H9 (cell line): ENCODE measurements at regions not wholly inside any gene's neighbourhood (a gene's known extent, or its start where the extent isn't known, plus 50 kb on each side); places are given as distances from the start of the nearest gene placed in this dataset.

ENCODE experiments used
- DNase-seq: peaks from one replicate; pipeline ENCODE4 v3.0.0-alpha.2; 2017
- H2AFZ ChIP-seq: one replicate; pipeline ENCODE4 v1.6.1; 2013; ENCODE audit warnings: mild to moderate bottlenecking, low read length, control low read depth, moderate library complexity
- H2AK5ac ChIP-seq: 2 replicates; pipeline ENCODE4 v1.6.1; 2013; ENCODE audit warnings: low read length, control low read depth, mixed read lengths; ENCODE audit not compliant: insufficient read length
- H2BK120ac ChIP-seq: one replicate; pipeline ENCODE4 v1.6.1; 2013; ENCODE audit warnings: low read depth, mild to moderate bottlenecking, low read length, control low read depth, inconsistent platforms; ENCODE audit not compliant: poor library complexity, severe bottlenecking
- H2BK12ac ChIP-seq: 2 replicates; pipeline ENCODE4 v1.6.1; 2013; ENCODE audit warnings: low read length, control low read depth, mixed read lengths, low read depth; ENCODE audit not compliant: insufficient read length
- H2BK15ac ChIP-seq: 2 replicates; pipeline ENCODE4 v1.6.1; 2013; ENCODE audit warnings: low read depth, low read length, control low read depth
- H2BK20ac ChIP-seq: one replicate; pipeline ENCODE4 v1.6.1; 2013; ENCODE audit warnings: low read depth, mild to moderate bottlenecking, low read length, control low read depth, inconsistent platforms; ENCODE audit not compliant: poor library complexity, severe bottlenecking
- H2BK5ac ChIP-seq: 2 replicates; pipeline ENCODE4 v1.6.1; 2013; ENCODE audit warnings: low read length, control low read depth, mixed read lengths; ENCODE audit not compliant: insufficient read length
- H3K14ac ChIP-seq: 2 replicates; pipeline ENCODE4 v1.6.1; 2013; ENCODE audit warnings: low read length, control low read depth; ENCODE audit not compliant: insufficient read depth
- H3K18ac ChIP-seq: 2 replicates; pipeline ENCODE4 v1.6.1; 2013; ENCODE audit warnings: low read depth, mild to moderate bottlenecking, mixed read lengths, low read length, control low read depth; ENCODE audit not compliant: insufficient read length
- H3K23ac ChIP-seq: 2 replicates; pipeline ENCODE4 v1.6.1; 2013; ENCODE audit warnings: low read length, control low read depth, mixed read lengths, low read depth; ENCODE audit not compliant: insufficient read length
- H3K23me2 ChIP-seq: 2 replicates; pipeline ENCODE4 v1.6.1; 2013; ENCODE audit warnings: low read depth, mild to moderate bottlenecking, mixed read lengths, low read length, control low read depth; ENCODE audit not compliant: insufficient read length, poor library complexity, severe bottlenecking
- H3K27ac ChIP-seq: 2 replicates; pipeline ENCODE4 v1.5.1; 2013; ENCODE audit warnings: low read length, control low read depth, mixed read lengths, low read depth; ENCODE audit not compliant: insufficient read length
- H3K27me3 ChIP-seq: 2 replicates; pipeline ENCODE4 v1.6.1; 2013; ENCODE audit warnings: low read length, control low read depth, inconsistent platforms; ENCODE audit not compliant: insufficient read depth
- H3K4ac ChIP-seq: 2 replicates; pipeline ENCODE4 v1.6.1; 2013; ENCODE audit warnings: low read depth, mild to moderate bottlenecking, control low read depth, inconsistent platforms, low read length, moderate library complexity
- H3K4me1 ChIP-seq: 2 replicates; pipeline ENCODE4 v1.6.1; 2013; ENCODE audit warnings: low read length, control low read depth, inconsistent platforms; ENCODE audit not compliant: insufficient read depth
- H3K4me2 ChIP-seq: 2 replicates; pipeline ENCODE4 v1.6.1; 2013; ENCODE audit warnings: low read length, control low read depth, mixed read lengths; ENCODE audit not compliant: insufficient read length, insufficient read depth
- H3K56ac ChIP-seq: 2 replicates; pipeline ENCODE4 v1.6.1; 2013; ENCODE audit warnings: low read depth, mild to moderate bottlenecking, mixed read lengths, low read length, control low read depth; ENCODE audit not compliant: insufficient read length
- H3K79me1 ChIP-seq: 2 replicates; pipeline ENCODE4 v1.6.1; 2013; ENCODE audit warnings: low read depth, mild to moderate bottlenecking, moderate library complexity, low read length, control low read depth, inconsistent platforms; ENCODE audit not compliant: insufficient read depth, poor library complexity, severe bottlenecking
- H3K79me2 ChIP-seq: 2 replicates; pipeline ENCODE4 v1.6.1; 2013; ENCODE audit warnings: low read length, control low read depth, inconsistent platforms; ENCODE audit not compliant: insufficient read depth
- H3K9ac ChIP-seq: 2 replicates; pipeline ENCODE4 v1.6.1; 2013; ENCODE audit warnings: low read length, control low read depth, mixed read lengths; ENCODE audit not compliant: insufficient read length; ENCODE audit errors: extremely low read depth
- H3K9me3 ChIP-seq: one replicate; pipeline ENCODE4 v1.6.1; 2013; ENCODE audit warnings: low read depth, low read length, inconsistent platforms; ENCODE audit not compliant: control insufficient read depth
- H3T11ph ChIP-seq: one replicate; pipeline ENCODE4 v1.6.1; 2013; ENCODE audit warnings: mild to moderate bottlenecking, low read length, control low read depth, inconsistent platforms
- H4K20me1 ChIP-seq: one replicate; pipeline ENCODE4 v1.6.1; 2013; ENCODE audit not compliant: control insufficient read depth, insufficient read length, insufficient read depth
- H4K5ac ChIP-seq: 2 replicates; pipeline ENCODE4 v1.6.1; 2013; ENCODE audit warnings: low read depth, mild to moderate bottlenecking, mixed read lengths, low read length, control low read depth; ENCODE audit not compliant: insufficient read length
- H4K8ac ChIP-seq: replicated peaks from 2 replicates; pipeline ENCODE4 v1.6.1; 2013; ENCODE audit warnings: low read length, control low read depth, mixed read lengths, low read depth; ENCODE audit not compliant: insufficient read length
- H4K91ac ChIP-seq: 2 replicates; pipeline ENCODE4 v1.6.1; 2013; ENCODE audit warnings: low read depth, mild to moderate bottlenecking, moderate library complexity, mixed read lengths, low read length, control low read depth; ENCODE audit not compliant: insufficient read length
- H3K27ac Mint-ChIP-seq, 3 experiments: 2 replicates in 2 of 3; 3 replicates in 1 of 3; pipeline ENCODE4 v1.8.0; 2020 to 2021; ENCODE audit warnings: mixed read lengths in 3 of 3, mild to moderate bottlenecking in 1 of 3, moderate library complexity in 1 of 3
- H3K27me3 Mint-ChIP-seq: 2 replicates; pipeline ENCODE4 v1.8.0; 2021; ENCODE audit warnings: low read depth, mild to moderate bottlenecking, moderate library complexity, mixed read lengths
- H3K36me3 Mint-ChIP-seq, 3 experiments: 2 replicates in 2 of 3; 3 replicates in 1 of 3; pipeline ENCODE4 v1.8.0; 2020 to 2021; ENCODE audit warnings: low read depth in 3 of 3, mixed read lengths in 3 of 3; ENCODE audit not compliant: insufficient read depth in 1 of 3
- H3K4me1 Mint-ChIP-seq, 2 experiments: 2 replicates each; pipeline ENCODE4 v1.8.0; 2020; ENCODE audit warnings: mixed read lengths in 2 of 2
- H3K4me3 Mint-ChIP-seq, 2 experiments: 2 replicates in 1 of 2; 3 replicates in 1 of 2; pipeline ENCODE4 v1.8.0; 2020 to 2021; ENCODE audit warnings: mild to moderate bottlenecking in 2 of 2, mixed read lengths in 2 of 2, moderate library complexity in 1 of 2
- H3K9me3 Mint-ChIP-seq, 2 experiments: 2 replicates in 1 of 2; 3 replicates in 1 of 2; pipeline ENCODE4 v1.8.0; 2020; ENCODE audit warnings: mild to moderate bottlenecking in 2 of 2, mixed read lengths in 2 of 2, moderate library complexity in 1 of 2
- WGBS: extraction: QIAGEN DNeasy Blood & Tissue Kit; methylation state at CpG from one replicate; pipeline ENCODE4 v1.1.7; 2013; ENCODE audit warnings: missing lambda C conversion rate, low lambda C conversion rate, mixed read lengths; ENCODE audit not compliant: insufficient read length; ENCODE audit errors: extremely low coverage; 5-methylcytosine and 5-hydroxymethylcytosine counted together
- TF ChIP-seq, protein P1 (sequence below): fragments of 200-600 bp; sonication (generic); conservative IDR thresholded peaks from 3 replicates; pipeline ENCODE4 v1.8.0; 2021; ENCODE audit warnings: antibody characterized with exemption, mild to moderate bottlenecking

DNA sequence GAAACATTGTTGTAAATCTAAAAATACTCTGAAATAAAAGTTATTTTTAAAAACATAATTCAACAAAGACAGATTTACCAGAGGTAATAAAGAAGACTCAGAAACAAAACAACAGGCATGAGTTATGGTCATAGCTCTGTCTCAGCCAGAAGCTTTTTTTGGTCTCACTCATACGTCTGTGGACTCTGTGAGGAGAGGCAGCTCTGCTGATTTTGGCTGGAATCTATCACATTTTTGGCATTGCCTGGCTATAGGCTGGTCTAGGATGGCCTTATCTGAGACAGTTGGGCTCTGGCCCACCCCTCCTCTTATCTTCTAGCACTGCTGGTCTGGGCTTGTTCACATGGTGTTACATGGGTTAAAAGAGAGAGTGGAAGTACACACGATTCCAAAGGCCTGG is 514.0 kb upstream of the BTBD3 start:
- H3K79me1 ChIP-seq, result no peaks in the 10 kb centered on the region
- H3K4me2 ChIP-seq, result no peak overlapping the region
- H3K23me2 ChIP-seq, result no peaks in the 10 kb centered on the region
- Mint-ChIP-seq H3K36me3 (no peaks in the 10 kb centered on the region), H3K4me3 (no peak overlapping the region), H3K9me3 (no peaks in the 10 kb centered on the region), H3K27me3 (no peaks in the 10 kb centered on the region), H3K27ac (no peak overlapping the region; a peak in 2 of 7 replicates), H3K4me1 (no peaks in the 10 kb centered on the region)
- H3K27ac ChIP-seq, result no peak overlapping the region
- H3K27me3 ChIP-seq, result no peaks in the 10 kb centered on the region
- H4K5ac ChIP-seq, result no peak overlapping the region
- TF ChIP-seq, protein P1, sequence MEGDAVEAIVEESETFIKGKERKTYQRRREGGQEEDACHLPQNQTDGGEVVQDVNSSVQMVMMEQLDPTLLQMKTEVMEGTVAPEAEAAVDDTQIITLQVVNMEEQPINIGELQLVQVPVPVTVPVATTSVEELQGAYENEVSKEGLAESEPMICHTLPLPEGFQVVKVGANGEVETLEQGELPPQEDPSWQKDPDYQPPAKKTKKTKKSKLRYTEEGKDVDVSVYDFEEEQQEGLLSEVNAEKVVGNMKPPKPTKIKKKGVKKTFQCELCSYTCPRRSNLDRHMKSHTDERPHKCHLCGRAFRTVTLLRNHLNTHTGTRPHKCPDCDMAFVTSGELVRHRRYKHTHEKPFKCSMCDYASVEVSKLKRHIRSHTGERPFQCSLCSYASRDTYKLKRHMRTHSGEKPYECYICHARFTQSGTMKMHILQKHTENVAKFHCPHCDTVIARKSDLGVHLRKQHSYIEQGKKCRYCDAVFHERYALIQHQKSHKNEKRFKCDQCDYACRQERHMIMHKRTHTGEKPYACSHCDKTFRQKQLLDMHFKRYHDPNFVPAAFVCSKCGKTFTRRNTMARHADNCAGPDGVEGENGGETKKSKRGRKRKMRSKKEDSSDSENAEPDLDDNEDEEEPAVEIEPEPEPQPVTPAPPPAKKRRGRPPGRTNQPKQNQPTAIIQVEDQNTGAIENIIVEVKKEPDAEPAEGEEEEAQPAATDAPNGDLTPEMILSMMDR, result no peak
- H3K79me2 ChIP-seq, result no peaks in the 10 kb centered on the region
- no peak overlapping the region for H2BK5ac ChIP-seq
- H3K4me1 ChIP-seq, result no peaks in the 10 kb centered on the region
- H3K14ac ChIP-seq, result no peak overlapping the region
- no peak overlapping the region for H3K18ac ChIP-seq
- no peak overlapping the region for H2BK120ac ChIP-seq
- no peak overlapping the region for H4K8ac ChIP-seq
- no peak overlapping the region for H3K23ac ChIP-seq
- H4K91ac ChIP-seq, result no peak overlapping the region
- H2AFZ ChIP-seq, result peak overlapping the region; percentile 48
- H2BK15ac ChIP-seq, result no peak overlapping the region
- H2BK12ac ChIP-seq, result no peak overlapping the region
- no peak overlapping the region for H3K9ac ChIP-seq
- no peak overlapping the region for H3K56ac ChIP-seq
- no peak overlapping the region for H3T11ph ChIP-seq
- H3K4ac ChIP-seq, result no peak overlapping the region
- no peaks in the 10 kb centered on the region for H4K20me1 ChIP-seq
- H3K9me3 ChIP-seq, result no peaks in the 10 kb centered on the region
- no peak for DNase-seq
- no peak overlapping the region for H2AK5ac ChIP-seq
- no CpG with 5 or more reads among the region's 2 CpGs for WGBS
- H2BK20ac ChIP-seq, result no peak overlapping the region
